B cell (primary cell): ENCODE measurements at regions not wholly inside any gene's neighbourhood (a gene's known extent, or its start where the extent isn't known, plus 50 kb on each side); places are given as distances from the start of the nearest gene placed in this dataset.

Source experiments
- CTCF ChIP-seq: fragments of 200-600 bp; IDR thresholded peaks from one replicate; pipeline ENCODE4 v1.8.0; 2022; ENCODE audit warnings: antibody characterized with exemption, mild to moderate bottlenecking
- EZH2 ChIP-seq: IDR thresholded peaks from 2 replicates; pipeline ENCODE4 v1.6.1; 2012; ENCODE audit warnings: borderline replicate concordance, low read depth, mild to moderate bottlenecking, moderate library complexity, low read length; ENCODE audit not compliant: insufficient read depth, poor library complexity, severe bottlenecking

- TF ChIP-seq CTCF (no peak), EZH2 (no peak)
Observed at GRCh38 chr20:21781446-21782075, 76.1 kb downstream of the PAX1 start.
